CD4-positive, alpha-beta memory T cell (primary cell): ENCODE measurements at regions not wholly inside any gene's neighbourhood (a gene's known extent, or its start where the extent isn't known, plus 50 kb on each side); places are given as distances from the start of the nearest gene placed in this dataset.

Experiments used
- CTCF ChIA-PET: fragments of 350-600 bp; sonication (Branson Sonifier 250); formaldehyde crosslinking; loops from one replicate; lab custom pipeline; 2021; ENCODE audit warnings: inconsistent platforms; ENCODE audit not compliant: partially characterized antibody; lab: Charles Lee
- POLR2A ChIA-PET: fragments of 350-600 bp; sonication (Branson Sonifier 250); formaldehyde crosslinking; loops from one replicate; lab custom pipeline; 2021; ENCODE audit not compliant: partially characterized antibody; lab: Charles Lee
- DNase-seq, 5 donors: peaks; one replicate each; pipeline versions ENCODE4 v3.0.0 to v3.0.0-alpha.2; 2020 to 2022; ENCODE audit warnings: mixed read lengths in 1 of 5
- H3K27ac ChIP-seq: one replicate; pipeline ENCODE4 v1.7.0; 2013; ENCODE audit warnings: low read depth, low read length
- H3K27me3 ChIP-seq: 2 replicates; pipeline ENCODE4 v1.7.0; 2013; ENCODE audit warnings: mild to moderate bottlenecking, low read length, moderate library complexity; ENCODE audit not compliant: insufficient read depth
- H3K36me3 ChIP-seq: 2 replicates; pipeline ENCODE4 v1.7.0; 2013; ENCODE audit warnings: mild to moderate bottlenecking, low read length, moderate library complexity; ENCODE audit not compliant: insufficient read depth
- H3K4me1 ChIP-seq: 2 replicates; pipeline ENCODE4 v1.7.0; 2013; ENCODE audit warnings: mild to moderate bottlenecking, low read length, moderate library complexity; ENCODE audit not compliant: insufficient read depth
- H3K4me3 ChIP-seq, 2 donors: one replicate each; pipeline ENCODE4 v1.7.0; 2013; ENCODE audit warnings: low read length in 2 of 2, mild to moderate bottlenecking in 1 of 2
- H3K9me3 ChIP-seq, 2 donors: one replicate each; pipeline ENCODE4 v1.7.0; 2013; ENCODE audit warnings: low read length in 2 of 2, control low read depth in 1 of 2; ENCODE audit not compliant: control insufficient read depth in 1 of 2
- H3K27ac Mint-ChIP-seq, 7 donors: one replicate each; pipeline ENCODE4 v1.8.0; 2020 to 2021; ENCODE audit warnings: mixed read lengths in 7 of 7, mild to moderate bottlenecking in 6 of 7, inconsistent platforms in 3 of 7, moderate library complexity in 3 of 7
- H3K27me3 Mint-ChIP-seq, 2 donors: one replicate each; pipeline ENCODE4 v1.8.0; 2020 to 2021; ENCODE audit warnings: mixed read lengths in 2 of 2
- H3K36me3 Mint-ChIP-seq, 2 donors: one replicate each; pipeline ENCODE4 v1.8.0; 2020 to 2021; ENCODE audit warnings: mixed read lengths in 2 of 2, inconsistent platforms in 1 of 2, mild to moderate bottlenecking in 1 of 2
- H3K4me1 Mint-ChIP-seq, 4 donors: one replicate each; pipeline ENCODE4 v1.8.0; 2020 to 2021; ENCODE audit warnings: mixed read lengths in 4 of 4, mild to moderate bottlenecking in 1 of 4
- H3K4me3 Mint-ChIP-seq, 8 donors: one replicate each; pipeline ENCODE4 v1.8.0; 2020 to 2021; ENCODE audit warnings: mixed read lengths in 8 of 8, mild to moderate bottlenecking in 7 of 8, moderate library complexity in 6 of 8, inconsistent platforms in 3 of 8
- H3K9me3 Mint-ChIP-seq, 8 donors: one replicate each; pipeline ENCODE4 v1.8.0; 2020 to 2021; ENCODE audit warnings: mixed read lengths in 8 of 8, mild to moderate bottlenecking in 5 of 8, inconsistent platforms in 3 of 8, moderate library complexity in 1 of 8
- intact Hi-C: fragments of 100-400 bp; cut with micrococcal nuclease; formaldehyde crosslinking; loops from one replicate; pipeline ENCODE4 v1.15.1; 2023

DNA sequence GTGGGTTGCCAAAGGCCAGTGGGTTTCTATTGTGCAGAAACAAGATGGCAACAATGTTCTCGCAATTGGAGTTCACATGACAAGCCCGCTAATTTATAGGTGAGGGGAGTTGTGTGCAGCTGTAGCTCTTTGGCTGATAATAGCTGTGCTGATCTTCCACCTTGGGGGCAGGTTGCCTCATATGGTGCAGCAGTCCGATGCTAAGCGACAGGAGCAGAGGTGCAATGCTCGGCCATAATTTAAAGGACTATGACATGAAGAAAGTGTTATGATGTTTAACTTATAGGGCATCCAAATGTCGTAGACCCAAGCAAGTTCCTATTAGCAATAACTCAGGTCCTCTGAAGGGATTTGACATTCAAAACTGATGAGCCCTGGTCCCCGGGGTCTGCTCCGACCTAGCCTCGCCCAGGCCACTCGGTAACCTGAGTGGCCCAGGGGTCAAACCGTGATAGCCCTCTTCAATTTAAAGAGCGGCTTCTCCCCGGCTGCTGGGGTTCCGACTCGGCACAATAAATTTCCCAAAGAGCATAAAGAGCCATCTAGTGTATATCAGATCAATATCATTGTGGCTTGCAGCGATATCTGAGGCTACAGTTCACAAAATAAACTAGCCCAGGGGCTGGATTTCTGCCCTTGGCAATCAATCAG lies 724.0 kb downstream of the IRX1 start:
- Histone ChIP-seq H3K36me3 (no peaks in the 10 kb centered on the region), H3K27me3 (no peaks in the 10 kb centered on the region), H3K4me1 (no peaks in the 10 kb centered on the region), H3K27ac (no peak overlapping the region), H3K9me3 (no peaks in the 10 kb centered on the region), H3K4me3 (no peak overlapping the region)
- H3K36me3 Mint-ChIP-seq = no peaks in the 10 kb centered on the region
- no peak overlapping the region for H3K27ac Mint-ChIP-seq
- no peaks in the 10 kb centered on the region for H3K27me3 Mint-ChIP-seq
- POLR2A ChIA-PET = no interaction called here
- no peak overlapping the region for H3K4me3 Mint-ChIP-seq
- intact Hi-C loops = no loop called here
- H3K4me1 Mint-ChIP-seq = no peaks in the 10 kb centered on the region
- CTCF ChIA-PET = no interaction called here
- DNase-seq = no peak
- peaks cover 0 to 21% (median 11%) of the 10 kb centered on the region in 8 donors for H3K9me3 Mint-ChIP-seq

- Histone ChIP-seq H3K9me3 (no peaks in the 10 kb centered on the region), H3K4me1 (no peaks in the 10 kb centered on the region), H3K36me3 (no peaks in the 10 kb centered on the region), H3K27ac (no peak overlapping the region), H3K4me3 (no peak overlapping the region), H3K27me3 (no peaks in the 10 kb centered on the region)
- Mint-ChIP-seq H3K36me3 (no peaks in the 10 kb centered on the region), H3K27ac (no peak overlapping the region), H3K27me3 (no peaks in the 10 kb centered on the region), H3K4me3 (no peak overlapping the region), H3K9me3 (peaks cover 0 to 20% (median 9%) of the 10 kb centered on the region in 8 donors), H3K4me1 (no peaks in the 10 kb centered on the region)
- no peak for DNase-seq
- POLR2A ChIA-PET = no interaction called here
- CTCF ChIA-PET = no interaction called here
- intact Hi-C loops = no loop called here
These were observed 734.7 kb downstream of the IRX1 start for GRCh38 chr5:4330327-4330726.

DNA sequence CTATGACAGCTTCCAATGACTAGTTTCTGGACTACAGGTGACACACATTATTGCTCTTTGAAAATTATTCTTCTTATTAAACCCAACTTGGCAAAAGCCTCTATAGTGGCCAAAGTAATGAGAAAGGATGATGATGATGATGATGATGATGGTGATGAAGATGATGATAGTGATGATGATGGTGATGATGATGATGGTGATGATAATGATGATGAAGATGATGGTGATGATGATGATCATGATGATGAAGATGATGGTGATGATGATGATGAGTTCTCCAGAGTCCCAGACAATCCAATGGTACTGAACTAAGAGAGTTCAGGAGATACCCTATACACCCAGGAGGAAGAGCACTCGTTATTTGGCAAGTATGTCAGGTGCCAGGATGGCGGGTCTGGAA lies 739.4 kb downstream of the IRX1 start:
- CTCF ChIA-PET = no interaction called here
- no peaks in the 10 kb centered on the region for H3K27me3 Mint-ChIP-seq
- Histone ChIP-seq H3K36me3 (no peaks in the 10 kb centered on the region), H3K27me3 (no peaks in the 10 kb centered on the region), H3K27ac (no peak overlapping the region), H3K4me1 (no peaks in the 10 kb centered on the region), H3K4me3 (no peak overlapping the region), H3K9me3 (peaks cover 0 to 3% of the 10 kb centered on the region in 2 donors)
- no peak overlapping the region for H3K4me3 Mint-ChIP-seq
- H3K27ac Mint-ChIP-seq = no peak overlapping the region
- intact Hi-C loops = no loop called here
- H3K9me3 Mint-ChIP-seq = peaks cover 5 to 26% (median 11%) of the 10 kb centered on the region in 8 donors
- POLR2A ChIA-PET = no interaction called here
- H3K36me3 Mint-ChIP-seq = no peaks in the 10 kb centered on the region
- no peak for DNase-seq
- no peaks in the 10 kb centered on the region for H3K4me1 Mint-ChIP-seq

- intact Hi-C loops = no loop called here
- Histone ChIP-seq H3K4me3 (no peak overlapping the region), H3K27ac (no peak overlapping the region), H3K36me3 (no peaks in the 10 kb centered on the region), H3K4me1 (no peaks in the 10 kb centered on the region), H3K27me3 (no peaks in the 10 kb centered on the region), H3K9me3 (peaks cover 0 to 3% of the 10 kb centered on the region in 2 donors)
- POLR2A ChIA-PET = no interaction called here
- Mint-ChIP-seq H3K4me3 (no peak overlapping the region), H3K36me3 (no peaks in the 10 kb centered on the region), H3K27me3 (no peaks in the 10 kb centered on the region), H3K9me3 (peaks cover 4 to 28% (median 13%) of the 10 kb centered on the region in 8 donors), H3K27ac (no peak overlapping the region), H3K4me1 (no peaks in the 10 kb centered on the region)
- CTCF ChIA-PET = no interaction called here
- no peak for DNase-seq
These were observed 741.9 kb downstream of the IRX1 start for GRCh38 chr5:4337519-4337918.

DNA sequence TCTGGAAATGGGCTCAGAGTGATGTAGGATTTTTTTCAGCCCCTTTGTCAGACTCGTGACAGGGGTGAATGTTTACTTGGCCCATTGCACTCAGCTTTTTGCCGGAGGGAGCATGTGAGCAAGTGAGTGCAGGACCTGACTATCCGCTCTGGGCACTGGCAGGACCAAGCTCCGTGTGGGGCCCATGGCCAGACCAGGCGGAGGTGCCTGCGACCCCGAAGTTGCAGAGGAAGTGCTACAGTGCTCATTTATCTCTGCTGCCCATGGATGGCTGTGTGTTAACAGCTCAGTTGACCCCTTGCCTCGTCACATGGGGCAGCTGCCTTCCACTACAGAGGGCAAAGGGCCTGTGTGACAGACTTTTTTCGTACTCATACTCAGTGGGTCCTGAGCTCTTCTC lies 744.3 kb downstream of the IRX1 start:
- no peak for DNase-seq
- no peak overlapping the region for H3K4me3 Mint-ChIP-seq
- H3K27ac ChIP-seq = no peak overlapping the region
- no peaks in the 10 kb centered on the region for H3K4me1 Mint-ChIP-seq
- H3K9me3 Mint-ChIP-seq = peaks cover 3 to 26% (median 17%) of the 10 kb centered on the region in 8 donors
- no peak overlapping the region for H3K4me3 ChIP-seq
- no peaks in the 10 kb centered on the region for H3K27me3 Mint-ChIP-seq
- ChIA-PET CTCF (no interaction called here), POLR2A (no interaction called here)
- intact Hi-C loops = no loop called here
- H3K27me3 ChIP-seq = no peaks in the 10 kb centered on the region
- peaks cover 0 to 3% of the 10 kb centered on the region in 2 donors for H3K9me3 ChIP-seq
- no peaks in the 10 kb centered on the region for H3K36me3 ChIP-seq
- no peaks in the 10 kb centered on the region for H3K4me1 ChIP-seq
- H3K27ac Mint-ChIP-seq = no peak overlapping the region
- H3K36me3 Mint-ChIP-seq = no peaks in the 10 kb centered on the region

- no peaks in the 10 kb centered on the region for H3K36me3 ChIP-seq
- no peak overlapping the region for H3K27ac ChIP-seq
- no peaks in the 10 kb centered on the region for H3K4me1 ChIP-seq
- H3K4me3 Mint-ChIP-seq = no peak overlapping the region
- no peaks in the 10 kb centered on the region for H3K4me1 Mint-ChIP-seq
- peaks cover 7 to 21% (median 12%) of the 10 kb centered on the region in 8 donors for H3K9me3 Mint-ChIP-seq
- intact Hi-C loops = no loop called here
- H3K4me3 ChIP-seq = no peak overlapping the region
- CTCF ChIA-PET = no interaction called here
- H3K9me3 ChIP-seq = no peaks in the 10 kb centered on the region
- H3K27ac Mint-ChIP-seq = no peak overlapping the region
- POLR2A ChIA-PET = no interaction called here
- DNase-seq = no peak
- H3K27me3 Mint-ChIP-seq = no peaks in the 10 kb centered on the region
- H3K27me3 ChIP-seq = no peaks in the 10 kb centered on the region
- no peaks in the 10 kb centered on the region for H3K36me3 Mint-ChIP-seq
These were observed 750.2 kb downstream of the IRX1 start for GRCh38 chr5:4345850-4346249.

DNA sequence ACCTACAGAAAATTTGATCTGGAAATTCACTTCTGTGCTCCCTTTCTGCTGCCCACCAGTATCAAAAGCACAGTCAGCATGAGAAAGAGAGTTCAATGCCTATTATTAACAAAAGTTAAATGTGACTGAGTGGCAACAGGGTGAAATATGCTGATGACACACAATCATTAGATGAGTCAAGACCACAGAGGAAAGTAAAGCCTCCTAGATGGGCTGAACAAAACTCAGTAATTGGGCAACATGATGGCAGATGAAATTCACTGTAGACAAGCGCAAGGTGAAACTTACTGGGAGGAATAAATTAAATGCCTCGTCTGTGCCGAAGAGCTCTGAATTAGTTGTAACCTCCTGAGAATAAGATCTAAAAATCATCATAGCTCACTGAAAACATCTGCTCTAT lies 752.8 kb downstream of the IRX1 start:
- ChIA-PET CTCF (no interaction called here), POLR2A (no interaction called here)
- no peaks in the 10 kb centered on the region for H3K36me3 Mint-ChIP-seq

More for the DNA sequence above, 752.8 kb downstream of the IRX1 start:
- H3K27me3 Mint-ChIP-seq = no peaks in the 10 kb centered on the region
- H3K9me3 Mint-ChIP-seq = peaks cover 7 to 30% (median 14%) of the 10 kb centered on the region in 8 donors
- H3K27ac Mint-ChIP-seq = no peak overlapping the region
- H3K4me3 Mint-ChIP-seq = no peak overlapping the region
- no peaks in the 10 kb centered on the region for H3K4me1 Mint-ChIP-seq
- Histone ChIP-seq H3K27ac (no peak overlapping the region), H3K36me3 (no peaks in the 10 kb centered on the region), H3K4me3 (no peak overlapping the region), H3K27me3 (no peaks in the 10 kb centered on the region), H3K4me1 (no peaks in the 10 kb centered on the region), H3K9me3 (no peaks in the 10 kb centered on the region)
- no peak for DNase-seq
- intact Hi-C loops = no loop called here
